Neural cell (in vitro differentiated cells): ENCODE measurements at regions not wholly inside any gene's neighbourhood (a gene's known extent, or its start where the extent isn't known, plus 50 kb on each side); places are given as distances from the start of the nearest gene placed in this dataset.

Source experiments
- EP300 ChIP-seq: fragments of 450-650 bp; conservative IDR thresholded peaks from 2 replicates; pipeline ENCODE4 v1.6.1; 2014; ENCODE audit warnings: antibody characterized with exemption, mild to moderate bottlenecking, moderate library complexity; ENCODE audit not compliant: poor library complexity, severe bottlenecking
- MXI1 ChIP-seq: fragments of 450-650 bp; conservative IDR thresholded peaks from 2 replicates; pipeline ENCODE4 v1.6.1; 2014; ENCODE audit warnings: antibody characterized with exemption, mild to moderate bottlenecking; ENCODE audit not compliant: poor library complexity, severe bottlenecking
- POLR2AphosphoS5 ChIP-seq: IDR thresholded peaks from 2 replicates; pipeline ENCODE4 v1.6.1; 2012
- TAF1 ChIP-seq: IDR thresholded peaks from 2 replicates; pipeline ENCODE4 v1.6.1; 2012; ENCODE audit warnings: low read depth
- TF ChIP-seq, protein P1 (sequence below): fragments of 450-650 bp; IDR thresholded peaks from 2 replicates; pipeline ENCODE4 v1.5.1; 2014; ENCODE audit warnings: antibody characterized with exemption, mild to moderate bottlenecking, moderate library complexity; ENCODE audit not compliant: poor library complexity, severe bottlenecking

DNA sequence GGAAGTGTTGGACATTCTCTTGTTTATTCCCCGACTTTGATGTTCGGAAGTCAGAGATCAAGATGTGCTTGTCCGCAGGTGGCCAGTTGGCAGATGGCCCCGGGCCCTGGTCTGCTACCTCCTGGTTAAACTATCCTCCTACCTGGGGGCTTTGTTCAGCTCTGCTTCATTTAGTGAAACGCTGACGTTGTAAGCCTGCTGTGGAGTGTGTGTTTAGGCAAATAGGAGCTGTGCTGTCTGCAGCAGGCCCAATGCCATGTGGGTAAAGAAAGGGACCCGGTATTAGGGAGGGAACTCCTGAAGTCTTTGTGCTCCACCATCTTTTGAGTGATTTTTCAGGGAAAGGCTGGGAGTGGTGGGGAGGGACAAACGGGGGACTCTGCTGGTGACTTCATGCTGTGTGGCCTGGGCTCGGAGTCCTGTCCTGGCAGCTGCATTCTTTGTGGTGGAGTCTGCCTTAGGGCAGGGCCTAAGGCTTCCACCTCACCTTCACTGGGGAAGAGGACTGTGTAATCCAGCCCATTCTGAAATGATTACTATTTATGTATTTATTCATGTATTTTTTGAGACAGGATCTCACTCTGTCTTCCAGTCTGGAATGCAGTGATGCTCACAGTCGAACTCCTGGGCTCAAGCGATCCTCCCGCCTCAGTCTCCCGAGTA lies 171.1 kb upstream of the KLF6 start:
- TF ChIP-seq POLR2AphosphoS5 (no peak), EP300 (no peak), MXI1 (no peak), TAF1 (no peak)
- TF ChIP-seq, protein P1, sequence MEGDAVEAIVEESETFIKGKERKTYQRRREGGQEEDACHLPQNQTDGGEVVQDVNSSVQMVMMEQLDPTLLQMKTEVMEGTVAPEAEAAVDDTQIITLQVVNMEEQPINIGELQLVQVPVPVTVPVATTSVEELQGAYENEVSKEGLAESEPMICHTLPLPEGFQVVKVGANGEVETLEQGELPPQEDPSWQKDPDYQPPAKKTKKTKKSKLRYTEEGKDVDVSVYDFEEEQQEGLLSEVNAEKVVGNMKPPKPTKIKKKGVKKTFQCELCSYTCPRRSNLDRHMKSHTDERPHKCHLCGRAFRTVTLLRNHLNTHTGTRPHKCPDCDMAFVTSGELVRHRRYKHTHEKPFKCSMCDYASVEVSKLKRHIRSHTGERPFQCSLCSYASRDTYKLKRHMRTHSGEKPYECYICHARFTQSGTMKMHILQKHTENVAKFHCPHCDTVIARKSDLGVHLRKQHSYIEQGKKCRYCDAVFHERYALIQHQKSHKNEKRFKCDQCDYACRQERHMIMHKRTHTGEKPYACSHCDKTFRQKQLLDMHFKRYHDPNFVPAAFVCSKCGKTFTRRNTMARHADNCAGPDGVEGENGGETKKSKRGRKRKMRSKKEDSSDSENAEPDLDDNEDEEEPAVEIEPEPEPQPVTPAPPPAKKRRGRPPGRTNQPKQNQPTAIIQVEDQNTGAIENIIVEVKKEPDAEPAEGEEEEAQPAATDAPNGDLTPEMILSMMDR, result no peak
